ENCODE measurements at regions not wholly inside any gene's neighbourhood (a gene's known extent, or its start where the extent isn't known, plus 50 kb on each side); places are given as distances from the start of the nearest gene placed in this dataset.

DNA sequence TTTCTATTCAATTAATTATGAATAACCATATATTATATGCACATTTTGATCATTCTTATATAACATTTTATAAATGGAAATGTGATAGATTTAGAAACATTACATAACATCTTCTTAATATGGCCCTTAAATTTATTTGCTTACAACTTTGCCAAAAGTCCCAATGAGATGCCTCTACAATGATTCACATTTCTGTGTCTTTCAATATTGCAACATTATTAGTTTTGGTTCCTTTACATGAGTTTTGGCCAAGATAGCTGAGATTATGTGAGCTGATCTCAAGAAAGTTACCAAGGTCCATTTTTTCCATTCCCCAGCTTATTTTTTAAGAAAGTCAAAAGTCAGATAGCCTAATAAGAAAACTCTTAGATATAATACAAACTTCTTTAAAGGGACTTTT, 361.2 kb downstream of the PCDH7 start:
- TF ChIP-seq EP300 (IDR thresholded peaks at IDR 0.05) (no peak), POLR2A (IDR thresholded peaks at IDR 0.05) (no peak)
- TF ChIP-seq, protein P1, sequence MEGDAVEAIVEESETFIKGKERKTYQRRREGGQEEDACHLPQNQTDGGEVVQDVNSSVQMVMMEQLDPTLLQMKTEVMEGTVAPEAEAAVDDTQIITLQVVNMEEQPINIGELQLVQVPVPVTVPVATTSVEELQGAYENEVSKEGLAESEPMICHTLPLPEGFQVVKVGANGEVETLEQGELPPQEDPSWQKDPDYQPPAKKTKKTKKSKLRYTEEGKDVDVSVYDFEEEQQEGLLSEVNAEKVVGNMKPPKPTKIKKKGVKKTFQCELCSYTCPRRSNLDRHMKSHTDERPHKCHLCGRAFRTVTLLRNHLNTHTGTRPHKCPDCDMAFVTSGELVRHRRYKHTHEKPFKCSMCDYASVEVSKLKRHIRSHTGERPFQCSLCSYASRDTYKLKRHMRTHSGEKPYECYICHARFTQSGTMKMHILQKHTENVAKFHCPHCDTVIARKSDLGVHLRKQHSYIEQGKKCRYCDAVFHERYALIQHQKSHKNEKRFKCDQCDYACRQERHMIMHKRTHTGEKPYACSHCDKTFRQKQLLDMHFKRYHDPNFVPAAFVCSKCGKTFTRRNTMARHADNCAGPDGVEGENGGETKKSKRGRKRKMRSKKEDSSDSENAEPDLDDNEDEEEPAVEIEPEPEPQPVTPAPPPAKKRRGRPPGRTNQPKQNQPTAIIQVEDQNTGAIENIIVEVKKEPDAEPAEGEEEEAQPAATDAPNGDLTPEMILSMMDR (IDR thresholded peaks at IDR 0.05): no peak
